HepG2 (cell line): ENCODE measurements at regions not wholly inside any gene's neighbourhood (a gene's known extent, or its start where the extent isn't known, plus 50 kb on each side); places are given as distances from the start of the nearest gene placed in this dataset.

Experiments
- ZNF276 ChIP-seq: sonication (generic); formaldehyde crosslinking; IDR thresholded peaks from 2 replicates; pipeline ENCODE4 v1.4.0; 2020; ENCODE audit warnings: mild to moderate bottlenecking, low read depth, missing genetic modification reagents
- ZSCAN31 ChIP-seq: sonication (generic); formaldehyde crosslinking; IDR thresholded peaks from 2 replicates; pipeline ENCODE4 v1.5.0; 2020; ENCODE audit warnings: low read depth, mild to moderate bottlenecking, missing genetic modification reagents

DNA sequence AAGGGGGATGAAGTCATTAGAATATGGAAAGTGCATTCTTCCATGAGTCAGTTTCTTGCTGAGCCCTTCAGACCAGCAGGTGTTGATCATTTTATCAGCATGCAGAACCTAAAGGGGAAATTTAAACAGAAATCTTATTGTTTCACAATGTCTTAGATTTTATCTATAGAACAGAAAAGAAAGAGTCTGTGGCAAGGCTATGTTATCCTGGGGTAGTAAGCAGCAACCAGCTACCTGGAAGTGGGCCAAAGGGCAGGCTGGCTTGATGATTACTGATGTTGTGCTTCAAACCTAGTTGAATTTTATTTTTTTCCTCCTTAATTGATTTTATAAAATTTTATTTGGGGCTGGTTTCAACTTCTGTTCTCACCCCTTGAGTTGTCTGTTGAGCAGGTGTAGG, 101.5 kb downstream of the LRRC70 start (continued):
- TF ChIP-seq ZSCAN31 = no peak
- no peak for TF ChIP-seq ZNF276 (CRISPR knock-in tag)
